GM21423 (cell line): ENCODE measurements at regions not wholly inside any gene's neighbourhood (a gene's known extent, or its start where the extent isn't known, plus 50 kb on each side); places are given as distances from the start of the nearest gene placed in this dataset.

ENCODE experiments used
- ATAC-seq: cut with Tn5 transposase; IDR thresholded peaks from one replicate; pipeline ENCODE4 v1.9.1; 2021; ENCODE audit warnings: mild to moderate bottlenecking, moderate library complexity; ENCODE audit not compliant: unreplicated experiment

- ATAC-seq, result peak; percentile 22
These were observed 97.4 kb upstream of the DUSP10 start for GRCh38 chr1:221839321-221839720.

- ATAC-seq, result peak; percentile 34
These were observed 96.0 kb upstream of the DUSP10 start for GRCh38 chr1:221837896-221838295.

- ATAC-seq, result no peak
These were observed 93.0 kb upstream of the DUSP10 start for GRCh38 chr1:221834698-221835513.

GRCh38 chr1:221832617-221833016 lies 90.7 kb upstream of the DUSP10 start:
- ATAC-seq, result no peak

GRCh38 chr1:221832151-221832550 lies 90.3 kb upstream of the DUSP10 start:
- ATAC-seq, result no peak

- ATAC-seq, result peak; percentile 52
These were observed 87.6 kb upstream of the DUSP10 start for GRCh38 chr1:221829327-221830015.

GRCh38 chr1:221827307-221827642 lies 85.4 kb upstream of the DUSP10 start:
- ATAC-seq, result no peak

GRCh38 chr1:221824909-221825308 lies 83.0 kb upstream of the DUSP10 start:
- ATAC-seq, result no peak

- ATAC-seq, result peak; percentile 49
These were observed 82.1 kb upstream of the DUSP10 start for GRCh38 chr1:221824025-221824424.

- ATAC-seq, result no peak
These were observed 81.7 kb upstream of the DUSP10 start for GRCh38 chr1:221823561-221823960.

GRCh38 chr1:221823149-221823548 lies 81.3 kb upstream of the DUSP10 start:
- ATAC-seq, result peak; percentile 54

GRCh38 chr1:221822591-221822990 lies 80.7 kb upstream of the DUSP10 start:
- ATAC-seq, result no peak

- no peak for ATAC-seq
These were observed 75.0 kb upstream of the DUSP10 start for GRCh38 chr1:221816899-221817298.

GRCh38 chr1:221815660-221816059 lies 73.8 kb upstream of the DUSP10 start:
- no peak for ATAC-seq

- no peak for ATAC-seq
These were observed 72.0 kb upstream of the DUSP10 start for GRCh38 chr1:221813887-221814286.

GRCh38 chr1:221812905-221813597 lies 71.2 kb upstream of the DUSP10 start:
- no peak for ATAC-seq

GRCh38 chr1:221812088-221812752 lies 70.3 kb upstream of the DUSP10 start:
- ATAC-seq, result no peak

GRCh38 chr1:221810406-221810805 lies 68.5 kb upstream of the DUSP10 start:
- no peak for ATAC-seq

GRCh38 chr1:221809091-221810029 lies 67.5 kb upstream of the DUSP10 start:
- ATAC-seq, result peak; percentile 56

GRCh38 chr1:221806984-221807383 lies 65.1 kb upstream of the DUSP10 start:
- no peak for ATAC-seq
